LNCaP clone FGC (cell line): ENCODE measurements at regions not wholly inside any gene's neighbourhood (a gene's known extent, or its start where the extent isn't known, plus 50 kb on each side); places are given as distances from the start of the nearest gene placed in this dataset.

Source experiments
- DNase-seq: peaks from one replicate; pipeline ENCODE4 v3.0.0-alpha.2; 2011; ENCODE audit warnings: low read depth
- H3K4me3 ChIP-seq: 2 replicates; pipeline ENCODE4 v1.5.1; 2011; ENCODE audit warnings: mild to moderate bottlenecking, low read depth, low read length, control low read depth
- CTCF ChIP-seq: IDR thresholded peaks from 2 replicates; pipeline ENCODE4 v1.5.1; 2012; ENCODE audit warnings: mild to moderate bottlenecking; ENCODE audit not compliant: control insufficient read depth, insufficient read depth; ENCODE audit errors: extremely low read depth

- TF ChIP-seq CTCF, result no peak
- DNase-seq, result no peak
- H3K4me3 ChIP-seq, result no peak overlapping the region
Observed at GRCh38 chr4:38280323-38280706, 320.1 kb downstream of the PTTG2 start.

- TF ChIP-seq CTCF, result no peak
- no peak overlapping the region for H3K4me3 ChIP-seq
- DNase-seq, result no peak
Observed at GRCh38 chr4:38281371-38282071, 321.3 kb downstream of the PTTG2 start.

GRCh38 chr4:38283724-38284123 is 323.5 kb downstream of the PTTG2 start:
- no peak for DNase-seq
- no peak for TF ChIP-seq CTCF
- H3K4me3 ChIP-seq, result no peak overlapping the region

GRCh38 chr4:38284294-38285030 is 324.3 kb downstream of the PTTG2 start:
- no peak overlapping the region for H3K4me3 ChIP-seq
- no peak for TF ChIP-seq CTCF
- no peak for DNase-seq

- H3K4me3 ChIP-seq, result no peak overlapping the region
- DNase-seq, result no peak
- no peak for TF ChIP-seq CTCF
Observed at GRCh38 chr4:38287101-38287851, 327.1 kb downstream of the PTTG2 start.

- no peak for DNase-seq
- no peak for TF ChIP-seq CTCF
- H3K4me3 ChIP-seq, result no peak overlapping the region
Observed at GRCh38 chr4:38289553-38289952, 329.4 kb downstream of the PTTG2 start.
